ENCODE measurements at regions not wholly inside any gene's neighbourhood (a gene's known extent, or its start where the extent isn't known, plus 50 kb on each side); places are given as distances from the start of the nearest gene placed in this dataset.
A peak's percentile ranks its signal among the peaks of the same experiment; 100 is the strongest.
"Not testable (repeated sequence)": the region's sequence is repeated elsewhere in the genome, so short reads cannot be mapped to it uniquely, and the experiment has no call there.

DNA sequence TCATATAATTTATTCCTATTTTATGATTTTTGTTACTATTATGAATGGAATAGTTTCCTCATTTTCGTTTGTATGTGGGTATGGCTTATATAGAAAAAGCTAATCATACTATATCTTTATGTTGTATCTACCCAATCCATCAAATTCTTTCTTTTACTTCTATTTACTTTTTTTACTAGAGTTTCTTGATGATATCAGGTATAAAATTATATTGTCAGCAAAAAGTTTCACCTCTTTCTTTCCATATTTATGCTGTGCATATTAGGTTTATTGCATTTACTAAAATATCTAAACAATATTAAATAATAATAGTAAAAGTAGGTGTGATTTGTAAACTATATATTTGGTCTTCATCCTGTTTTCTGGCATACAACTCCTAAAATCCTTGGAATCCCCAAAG, 146.7 kb upstream of the PLXNC1 start:
- no peaks in the 10 kb centered on the region for H3K27me3 ChIP-seq (ENCODE audit: control insufficient read depth in 2 of 2, insufficient read depth in 2 of 2, low read length in 2 of 2)
- TF ChIP-seq ZNF316 (IDR thresholded peaks at IDR 0.05) (peak; percentile 75), ZNF253 (CRISPR knock-in tag; conservative IDR thresholded peaks at IDR 0.05) (no peak), SRSF3 (IDR thresholded peaks at IDR 0.05; ENCODE audit: insufficient read depth, low read length) (no peak), MAFG (tag; conservative IDR thresholded peaks at IDR 0.05) (peak; percentile 35; the same call in 1 of the 2 replicates), C11orf30 (IDR thresholded peaks at IDR 0.05; ENCODE audit: low read depth) (peak; percentile 59; the same call in 1 of the 2 replicates), ZNF274 (IDR thresholded peaks at IDR 0.05; ENCODE audit: borderline replicate concordance, low read depth, low read length) (no peak)
- H3K27ac ChIP-seq (ENCODE audit: extremely low read depth, low read depth, low read length), result no peak overlapping the region
- no TSS peak for BruUV-seq (replicated peaks)
- FAIRE-seq, result no peak
- H3K4me1 ChIP-seq (replicated peaks in 1 of 2; ENCODE audit: control insufficient read depth in 2 of 2, insufficient read depth in 2 of 2, low read length in 2 of 2), result no peaks in the 10 kb centered on the region
- WGBS (ENCODE audit: insufficient coverage, low coverage, missing lambda C conversion rate), result 0% methylated on average over 1 of the region's 1 CpG
- H3K4me3 ChIP-seq, result no peak overlapping the region
- H3K9ac ChIP-seq (ENCODE audit: insufficient read depth in 1 of 2, low read depth in 2 of 2, low read length in 2 of 2), result no peak overlapping the region
- in situ Hi-C loops (cut with MboI), result no loop called here
- CTCF ChIA-PET (ENCODE audit: low intra/inter-chr PET ratio), result no interaction called here
- POLR2A ChIA-PET, result no interaction called here
- H3K79me2 ChIP-seq (ENCODE audit: control insufficient read depth, insufficient read depth, low read length), result no peaks in the 10 kb centered on the region
- no peak overlapping the region for H3K4me2 ChIP-seq (ENCODE audit: insufficient read depth, low read length)
- ATAC-seq, result no peak
- H4K20me1 ChIP-seq (replicated peaks; ENCODE audit: control insufficient read depth, insufficient read depth, low read length), result no peaks in the 10 kb centered on the region
- no peaks in the 10 kb centered on the region for H3K9me3 ChIP-seq (replicated peaks; ENCODE audit: control insufficient read depth, insufficient read depth, low read depth, low read length)
- intact Hi-C loops (cut with micrococcal nuclease), result no loop called here
- H3K36me3 ChIP-seq (ENCODE audit: control insufficient read depth, insufficient read depth, low read length), result no peaks in the 10 kb centered on the region
- DNase-seq (ENCODE audit: extremely low read depth in 1 of 4, low spot score in 3 of 4), result no peak
- no peak overlapping the region for H2AFZ ChIP-seq (ENCODE audit: low read depth, low read length)
- no peaks in the 10 kb centered on the region for H3K9me1 ChIP-seq (ENCODE audit: control insufficient read depth, insufficient read depth, low read length)

DNA sequence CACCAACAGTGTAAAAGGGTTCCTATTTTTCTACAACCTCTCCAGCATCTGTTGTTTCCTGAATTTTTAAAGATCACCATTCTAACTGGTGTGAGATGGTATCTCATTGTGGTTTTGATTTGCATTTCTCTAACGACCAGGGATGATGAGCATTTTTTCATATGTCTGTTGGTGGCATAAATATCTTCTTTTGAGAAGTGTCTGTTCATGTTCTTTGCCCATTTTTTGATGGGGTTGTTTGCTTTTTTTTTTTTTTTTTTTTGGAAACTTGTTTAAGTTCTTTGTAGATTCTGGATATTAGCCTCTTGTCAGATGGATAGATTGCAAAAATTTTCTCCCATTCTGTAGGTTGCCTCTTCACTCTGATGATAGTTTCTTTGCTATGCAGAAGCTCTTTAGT, 145.5 kb upstream of the PLXNC1 start:
- BruUV-seq (replicated peaks); DNase-seq (ENCODE audit: extremely low read depth in 1 of 4, low spot score in 3 of 4); FAIRE-seq; CTCF ChIA-PET (ENCODE audit: low intra/inter-chr PET ratio); H3K9ac ChIP-seq (ENCODE audit: insufficient read depth in 1 of 2, low read depth in 2 of 2, low read length in 2 of 2); H3K79me2 ChIP-seq (ENCODE audit: control insufficient read depth, insufficient read depth, low read length); H3K27ac ChIP-seq (ENCODE audit: extremely low read depth, low read depth, low read length); H3K4me2 ChIP-seq (ENCODE audit: insufficient read depth, low read length); H4K20me1 ChIP-seq (replicated peaks; ENCODE audit: control insufficient read depth, insufficient read depth, low read length); H3K4me3 ChIP-seq; H2AFZ ChIP-seq (ENCODE audit: low read depth, low read length); H3K9me3 ChIP-seq (replicated peaks; ENCODE audit: control insufficient read depth, insufficient read depth, low read depth, low read length); H3K9me1 ChIP-seq (ENCODE audit: control insufficient read depth, insufficient read depth, low read length); H3K4me1 ChIP-seq (replicated peaks in 1 of 2; ENCODE audit: control insufficient read depth in 2 of 2, insufficient read depth in 2 of 2, low read length in 2 of 2); in situ Hi-C loops (cut with MboI); H3K36me3 ChIP-seq (ENCODE audit: control insufficient read depth, insufficient read depth, low read length); H3K27me3 ChIP-seq (ENCODE audit: control insufficient read depth in 2 of 2, insufficient read depth in 2 of 2, low read length in 2 of 2); ATAC-seq; intact Hi-C loops (cut with micrococcal nuclease): not testable (repeated sequence)
- 0% methylated on average over 1 of the region's 1 CpG for WGBS (ENCODE audit: insufficient coverage, low coverage, missing lambda C conversion rate)
- POLR2A ChIA-PET, result interaction anchor here (0.7 kb wide), 1 partner anchor 9 kb away, joined by 3 read pairs; no protein-coding TSS in a partner anchor
- TF ChIP-seq, protein P1, sequence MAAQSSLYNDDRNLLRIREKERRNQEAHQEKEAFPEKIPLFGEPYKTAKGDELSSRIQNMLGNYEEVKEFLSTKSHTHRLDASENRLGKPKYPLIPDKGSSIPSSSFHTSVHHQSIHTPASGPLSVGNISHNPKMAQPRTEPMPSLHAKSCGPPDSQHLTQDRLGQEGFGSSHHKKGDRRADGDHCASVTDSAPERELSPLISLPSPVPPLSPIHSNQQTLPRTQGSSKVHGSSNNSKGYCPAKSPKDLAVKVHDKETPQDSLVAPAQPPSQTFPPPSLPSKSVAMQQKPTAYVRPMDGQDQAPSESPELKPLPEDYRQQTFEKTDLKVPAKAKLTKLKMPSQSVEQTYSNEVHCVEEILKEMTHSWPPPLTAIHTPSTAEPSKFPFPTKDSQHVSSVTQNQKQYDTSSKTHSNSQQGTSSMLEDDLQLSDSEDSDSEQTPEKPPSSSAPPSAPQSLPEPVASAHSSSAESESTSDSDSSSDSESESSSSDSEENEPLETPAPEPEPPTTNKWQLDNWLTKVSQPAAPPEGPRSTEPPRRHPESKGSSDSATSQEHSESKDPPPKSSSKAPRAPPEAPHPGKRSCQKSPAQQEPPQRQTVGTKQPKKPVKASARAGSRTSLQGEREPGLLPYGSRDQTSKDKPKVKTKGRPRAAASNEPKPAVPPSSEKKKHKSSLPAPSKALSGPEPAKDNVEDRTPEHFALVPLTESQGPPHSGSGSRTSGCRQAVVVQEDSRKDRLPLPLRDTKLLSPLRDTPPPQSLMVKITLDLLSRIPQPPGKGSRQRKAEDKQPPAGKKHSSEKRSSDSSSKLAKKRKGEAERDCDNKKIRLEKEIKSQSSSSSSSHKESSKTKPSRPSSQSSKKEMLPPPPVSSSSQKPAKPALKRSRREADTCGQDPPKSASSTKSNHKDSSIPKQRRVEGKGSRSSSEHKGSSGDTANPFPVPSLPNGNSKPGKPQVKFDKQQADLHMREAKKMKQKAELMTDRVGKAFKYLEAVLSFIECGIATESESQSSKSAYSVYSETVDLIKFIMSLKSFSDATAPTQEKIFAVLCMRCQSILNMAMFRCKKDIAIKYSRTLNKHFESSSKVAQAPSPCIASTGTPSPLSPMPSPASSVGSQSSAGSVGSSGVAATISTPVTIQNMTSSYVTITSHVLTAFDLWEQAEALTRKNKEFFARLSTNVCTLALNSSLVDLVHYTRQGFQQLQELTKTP (IDR thresholded peaks at IDR 0.05; ENCODE audit: low read depth in 1 of 2, partially characterized antibody in 2 of 2), result peak in 1 of 2 experiments; percentile 98

All from K562 (cell line).